ENCODE measurements at regions not wholly inside any gene's neighbourhood (a gene's known extent, or its start where the extent isn't known, plus 50 kb on each side); places are given as distances from the start of the nearest gene placed in this dataset.

DNA sequence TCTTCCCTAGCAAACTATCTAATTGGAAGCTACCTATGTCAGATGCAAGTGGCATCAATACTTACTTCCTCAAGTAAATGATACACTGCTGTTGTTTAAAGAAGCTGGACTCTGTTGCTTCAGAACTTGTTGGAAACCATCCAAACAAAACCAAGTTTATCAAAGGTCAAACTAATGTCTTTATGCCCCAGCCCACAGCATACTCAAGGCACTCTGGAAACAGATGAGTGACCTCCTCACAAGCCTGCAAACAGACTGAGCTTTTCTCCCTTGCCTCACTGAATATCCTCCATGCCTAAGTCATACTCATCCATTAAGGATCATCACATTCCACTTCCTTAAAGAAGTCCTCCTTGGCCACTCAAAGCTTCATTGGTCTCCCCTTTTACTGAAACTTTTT is 107.4 kb upstream of the ACP3 start:
- no peak for TF ChIP-seq SMC3 (IDR thresholded peaks at IDR 0.05; ENCODE audit: low read depth, low read length)
- TF ChIP-seq, protein P1, sequence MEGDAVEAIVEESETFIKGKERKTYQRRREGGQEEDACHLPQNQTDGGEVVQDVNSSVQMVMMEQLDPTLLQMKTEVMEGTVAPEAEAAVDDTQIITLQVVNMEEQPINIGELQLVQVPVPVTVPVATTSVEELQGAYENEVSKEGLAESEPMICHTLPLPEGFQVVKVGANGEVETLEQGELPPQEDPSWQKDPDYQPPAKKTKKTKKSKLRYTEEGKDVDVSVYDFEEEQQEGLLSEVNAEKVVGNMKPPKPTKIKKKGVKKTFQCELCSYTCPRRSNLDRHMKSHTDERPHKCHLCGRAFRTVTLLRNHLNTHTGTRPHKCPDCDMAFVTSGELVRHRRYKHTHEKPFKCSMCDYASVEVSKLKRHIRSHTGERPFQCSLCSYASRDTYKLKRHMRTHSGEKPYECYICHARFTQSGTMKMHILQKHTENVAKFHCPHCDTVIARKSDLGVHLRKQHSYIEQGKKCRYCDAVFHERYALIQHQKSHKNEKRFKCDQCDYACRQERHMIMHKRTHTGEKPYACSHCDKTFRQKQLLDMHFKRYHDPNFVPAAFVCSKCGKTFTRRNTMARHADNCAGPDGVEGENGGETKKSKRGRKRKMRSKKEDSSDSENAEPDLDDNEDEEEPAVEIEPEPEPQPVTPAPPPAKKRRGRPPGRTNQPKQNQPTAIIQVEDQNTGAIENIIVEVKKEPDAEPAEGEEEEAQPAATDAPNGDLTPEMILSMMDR (IDR thresholded peaks at IDR 0.05): no peak
- TF ChIP-seq ELF1 (IDR thresholded peaks at IDR 0.05): no peak
- TF ChIP-seq SIN3A (IDR thresholded peaks at IDR 0.05; ENCODE audit: borderline replicate concordance, low read depth, low read length): no peak
- TF ChIP-seq EP300 (IDR thresholded peaks at IDR 0.05; ENCODE audit: borderline replicate concordance in 1 of 2, low read depth in 1 of 2, low read length in 1 of 2): no peak
- no peak for TF ChIP-seq RAD21 (IDR thresholded peaks at IDR 0.05; ENCODE audit: low read length)
- no peak for TF ChIP-seq RCOR1 (IDR thresholded peaks at IDR 0.05; ENCODE audit: low read length)
- no peak for TF ChIP-seq POLR2AphosphoS5 (IDR thresholded peaks at IDR 0.05; ENCODE audit: low read depth, low read length)
- TF ChIP-seq, protein P2, sequence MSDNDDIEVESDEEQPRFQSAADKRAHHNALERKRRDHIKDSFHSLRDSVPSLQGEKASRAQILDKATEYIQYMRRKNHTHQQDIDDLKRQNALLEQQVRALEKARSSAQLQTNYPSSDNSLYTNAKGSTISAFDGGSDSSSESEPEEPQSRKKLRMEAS (IDR thresholded peaks at IDR 0.05; ENCODE audit: low read depth): no peak
- no peak for TF ChIP-seq TEAD4 (IDR thresholded peaks at IDR 0.05; ENCODE audit: borderline replicate concordance, insufficient read depth)
- TF ChIP-seq, protein P3, sequence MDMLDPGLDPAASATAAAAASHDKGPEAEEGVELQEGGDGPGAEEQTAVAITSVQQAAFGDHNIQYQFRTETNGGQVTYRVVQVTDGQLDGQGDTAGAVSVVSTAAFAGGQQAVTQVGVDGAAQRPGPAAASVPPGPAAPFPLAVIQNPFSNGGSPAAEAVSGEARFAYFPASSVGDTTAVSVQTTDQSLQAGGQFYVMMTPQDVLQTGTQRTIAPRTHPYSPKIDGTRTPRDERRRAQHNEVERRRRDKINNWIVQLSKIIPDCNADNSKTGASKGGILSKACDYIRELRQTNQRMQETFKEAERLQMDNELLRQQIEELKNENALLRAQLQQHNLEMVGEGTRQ (IDR thresholded peaks at IDR 0.05; ENCODE audit: borderline replicate concordance, low read depth, low read length): no peak
